GM12878 (cell line): ENCODE measurements at regions not wholly inside any gene's neighbourhood (a gene's known extent, or its start where the extent isn't known, plus 50 kb on each side); places are given as distances from the start of the nearest gene placed in this dataset.
"Not testable (repeated sequence)": the region's sequence is repeated elsewhere in the genome, so short reads cannot be mapped to it uniquely, and the experiment has no call there.

Source experiments
- ATAC-seq: fragments of 200-7000 bp; cut with Tn5 transposase; 3 replicates; pipeline ENCODE4 v1.9.1; 2020; ENCODE audit warnings: mild to moderate bottlenecking, moderate library complexity
- BruUV-seq: library from RNA; stranded (reverse); fragments of 400-500 nt; replicated peaks from 2 replicates; lab custom pipeline; 2021; lab: Mats Ljungman, UMichigan
- CTCF ChIA-PET: fragments of 300-600 bp; sonication (Branson Sonifier 250); formaldehyde crosslinking; extraction: SDS; loops from one replicate; lab custom pipeline; 2021; ENCODE audit warnings: inconsistent platforms; lab: Yijun Ruan, JAX
- POLR2A ChIA-PET: fragments of 350-600 bp; formaldehyde crosslinking; extraction: SDS; loops from one replicate; lab custom pipeline; 2021; ENCODE audit warnings: inconsistent platforms; lab: Charles Lee
- RAD21 ChIA-PET: fragments of 300-600 bp; sonication (Branson Sonifier 250); formaldehyde crosslinking; loops from one replicate; lab custom pipeline; 2023; ENCODE audit warnings: antibody characterized with exemption; ENCODE audit not compliant: unreplicated experiment; lab: Charles Lee
- SMC1A ChIA-PET: fragments of 300-600 bp; sonication (Branson Sonifier 250); formaldehyde crosslinking; loops from one replicate; lab custom pipeline; 2023; ENCODE audit not compliant: unreplicated experiment, uncharacterized antibody; lab: Charles Lee
- DNase-seq: peaks from one replicate; pipeline ENCODE4 v3.0.0-alpha.2; 2011; ENCODE audit warnings: low read depth, low spot score
- FAIRE-seq: peaks from 3 replicates; lab custom pipeline; 2011; peaks lifted over from hg19 to GRCh38; lab: Jason Lieb, UNC
- H2AFZ ChIP-seq: 2 replicates; pipeline ENCODE4 v1.6.0; 2011; ENCODE audit warnings: low read depth, low read length, control low read depth; ENCODE audit not compliant: control insufficient read depth
- H3K27ac ChIP-seq: 2 replicates; pipeline ENCODE4 v1.5.1; 2011; ENCODE audit warnings: control low read depth; ENCODE audit not compliant: control insufficient read depth, insufficient read depth
- H3K27me3 ChIP-seq, 2 experiments: replicated peaks in 1 of 2; 2 replicates each; pipeline versions ENCODE4 v1.6.0 to v1.6.1; 2011; ENCODE audit warnings: low read length in 1 of 2; ENCODE audit not compliant: control insufficient read depth in 2 of 2, insufficient read depth in 2 of 2
- H3K36me3 ChIP-seq, 2 experiments: 2 replicates each; pipeline ENCODE4 v1.5.1; 2011; ENCODE audit warnings: low read length in 1 of 2; ENCODE audit not compliant: control insufficient read depth in 2 of 2, insufficient read depth in 2 of 2
- H3K4me1 ChIP-seq: 2 replicates; pipeline ENCODE4 v1.6.1; 2011; ENCODE audit warnings: mild to moderate bottlenecking, low read length, moderate library complexity, mixed read lengths; ENCODE audit not compliant: control insufficient read depth, insufficient read depth
- H3K4me2 ChIP-seq: 2 replicates; pipeline ENCODE4 v1.6.0; 2011; ENCODE audit warnings: control low read depth; ENCODE audit not compliant: control insufficient read depth, insufficient read depth
- H3K4me3 ChIP-seq: fragments of 200-600 bp; sonication (generic); 2 replicates; pipeline ENCODE4 v1.5.1; 2016
- H3K79me2 ChIP-seq: 2 replicates; pipeline ENCODE4 v1.6.0; 2011; ENCODE audit warnings: low read length; ENCODE audit not compliant: control insufficient read depth, insufficient read depth
- H3K9ac ChIP-seq: 2 replicates; pipeline ENCODE4 v1.8.0; 2011; ENCODE audit warnings: low read length, control low read depth, mixed read lengths; ENCODE audit not compliant: control insufficient read depth, insufficient read depth
- H3K9me3 ChIP-seq: replicated peaks from 3 replicates; pipeline ENCODE4 v1.5.1; 2011; ENCODE audit warnings: mild to moderate bottlenecking, low read length; ENCODE audit not compliant: control insufficient read depth, insufficient read depth
- H4K20me1 ChIP-seq: 2 replicates; pipeline ENCODE4 v1.6.0; 2011; ENCODE audit not compliant: control insufficient read depth, insufficient read depth
- ESRRA ChIP-seq: IDR thresholded peaks from 2 replicates; pipeline ENCODE4 v1.6.1; 2012; ENCODE audit warnings: mild to moderate bottlenecking, low read length, improper control_type of control experiment
- GATAD2B ChIP-seq: fragments of 450-650 bp; conservative IDR thresholded peaks from 2 replicates; pipeline ENCODE4 v1.6.1; 2017; ENCODE audit warnings: low read depth, mild to moderate bottlenecking, moderate library complexity
- IRF4 ChIP-seq: IDR thresholded peaks from 2 replicates; pipeline ENCODE4 v1.6.1; 2011; ENCODE audit warnings: low read depth, low read length
- MEF2B ChIP-seq: fragments of 450-650 bp; IDR thresholded peaks from 2 replicates; pipeline ENCODE4 v1.6.1; 2018; ENCODE audit warnings: mild to moderate bottlenecking, moderate library complexity; ENCODE audit not compliant: partially characterized antibody, poor library complexity, severe bottlenecking
- PKNOX1 ChIP-seq: fragments of 450-650 bp; IDR thresholded peaks from 2 replicates; pipeline ENCODE4 v1.6.1; 2016; ENCODE audit warnings: mild to moderate bottlenecking
- SP1 ChIP-seq: IDR thresholded peaks from one replicate; pipeline ENCODE4 v1.6.1; 2011; ENCODE audit warnings: low read depth, low read length
- SUPT20H ChIP-seq: IDR thresholded peaks from 2 replicates; pipeline ENCODE4 v1.6.1; 2011; ENCODE audit warnings: low read depth, mild to moderate bottlenecking, low read length, moderate library complexity, borderline replicate concordance; ENCODE audit not compliant: control insufficient read depth
- ZBTB4 ChIP-seq: fragments of 450-650 bp; formaldehyde crosslinking; IDR thresholded peaks from 2 replicates; pipeline ENCODE4 v1.4.0; 2022; ENCODE audit warnings: mild to moderate bottlenecking, moderate library complexity
- ZNF217 ChIP-seq: fragments of 450-650 bp; IDR thresholded peaks from 2 replicates; pipeline ENCODE4 v1.6.1; 2017; ENCODE audit warnings: antibody characterized with exemption, mild to moderate bottlenecking
- ZNF384 ChIP-seq: IDR thresholded peaks from 2 replicates; pipeline ENCODE4 v1.6.1; 2012; ENCODE audit warnings: low read depth, mild to moderate bottlenecking, low read length, improper control_type of control experiment, borderline replicate concordance
- WGBS: methylation state at CpG from one replicate; pipeline ENCODE4 v1.1.6; 2016; ENCODE audit warnings: low lambda C conversion rate; ENCODE audit not compliant: insufficient replicate concordance, insufficient coverage; ENCODE audit errors: missing lambda C conversion rate; 5-methylcytosine and 5-hydroxymethylcytosine counted together
- in situ Hi-C: fragments of 300-500 bp; cut with MboI; formaldehyde crosslinking; loops from 9 replicates; pipeline ENCODE4 v1.14.3; 2018; ENCODE audit warnings: mixed read lengths
- intact Hi-C: fragments of 100-400 bp; cut with micrococcal nuclease; formaldehyde crosslinking; loops from one replicate; pipeline ENCODE4 v1.14.2; 2022; ENCODE audit not compliant: unreplicated experiment

GRCh38 chr15:20386198-20386597, 155.4 kb downstream of the GOLGA6L6 start (continued):
- no peak for TF ChIP-seq ZBTB4 (CRISPR knock-in tag)
- no peak for TF ChIP-seq IRF4
- TF ChIP-seq MEF2B, result no peak
- TF ChIP-seq SP1, result no peak
- no peak for TF ChIP-seq ZNF217
- TF ChIP-seq ZNF384, result no peak
- no peak for TF ChIP-seq PKNOX1
- TF ChIP-seq ESRRA, result no peak
- no peak for TF ChIP-seq GATAD2B
- TF ChIP-seq SUPT20H, result no peak

GRCh38 chr15:20380199-20380598, 161.4 kb downstream of the GOLGA6L6 start:
- ATAC-seq, DNase-seq, H3K9ac ChIP-seq, H3K9me3 ChIP-seq, H3K4me1 ChIP-seq, SMC1A ChIA-PET, H3K79me2 ChIP-seq, H3K4me3 ChIP-seq, H4K20me1 ChIP-seq, POLR2A ChIA-PET, CTCF ChIA-PET, H3K27ac ChIP-seq, BruUV-seq, H3K4me2 ChIP-seq, FAIRE-seq, H3K27me3 ChIP-seq, H3K36me3 ChIP-seq, H2AFZ ChIP-seq, intact Hi-C loops, RAD21 ChIA-PET: not testable (repeated sequence)
- in situ Hi-C loops, result loop anchor here (10.0 kb wide), 1 partner anchor 1875 kb away; no protein-coding TSS in a partner anchor
- WGBS, result 30% methylated on average over 2 of the region's 5 CpGs
